ENCODE measurements at regions not wholly inside any gene's neighbourhood (a gene's known extent, or its start where the extent isn't known, plus 50 kb on each side); places are given as distances from the start of the nearest gene placed in this dataset.
"Not testable (repeated sequence)": the region's sequence is repeated elsewhere in the genome, so short reads cannot be mapped to it uniquely, and the experiment has no call there.

DNA sequence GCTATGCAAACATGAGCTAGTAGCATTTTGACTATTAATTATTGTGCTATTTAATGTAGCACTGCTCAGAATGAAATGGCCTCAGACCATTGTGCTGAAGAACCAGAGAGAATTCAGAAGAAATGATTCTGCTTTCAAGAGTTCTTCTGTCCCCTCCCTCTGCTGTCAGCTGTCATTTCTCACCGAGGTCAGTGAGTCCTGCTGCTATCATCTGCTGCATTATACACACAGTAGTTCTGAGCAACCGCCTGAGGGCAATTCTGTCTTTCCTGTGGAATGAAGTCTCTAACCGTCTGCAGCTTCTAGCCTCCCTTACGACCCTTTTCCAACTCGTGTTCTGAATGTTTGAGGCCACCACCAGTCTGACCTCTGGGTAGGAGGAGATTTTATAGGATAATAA, 249.4 kb downstream of the HNRNPD start:
- H3K27me3 Mint-ChIP-seq (ENCODE audit: low read depth in 3 of 3), result peaks cover 0 to 3% (median 2%) of the 10 kb centered on the region in 3 donors
- H3K27ac Mint-ChIP-seq, result no peak overlapping the region
- Histone ChIP-seq H3K4me3 (replicated peaks in 1 of 3; ENCODE audit: low read depth in 2 of 3, low read length in 3 of 3) (no peak overlapping the region), H3K36me3 (replicated peaks in 1 of 2; ENCODE audit: control insufficient read depth in 1 of 2, insufficient read depth in 2 of 2, low read length in 2 of 2) (no peaks in the 10 kb centered on the region), H3K27ac (ENCODE audit: low read depth in 1 of 2, low read length in 2 of 2) (no peak overlapping the region), H4K20me1 (ENCODE audit: insufficient read depth, low read length) (no peaks in the 10 kb centered on the region), H3K9ac (ENCODE audit: insufficient read depth, low read length, poor library complexity, severe bottlenecking) (no peak overlapping the region), H3K4me2 (replicated peaks; ENCODE audit: extremely low read depth, low read length, poor library complexity, severe bottlenecking) (no peak overlapping the region), H3K27me3 (ENCODE audit: control insufficient read depth in 2 of 2, insufficient read depth in 2 of 2, low read length in 2 of 2) (no peaks in the 10 kb centered on the region), H3K9me3 (replicated peaks in 1 of 2; ENCODE audit: control insufficient read depth in 1 of 2, insufficient read depth in 1 of 2, low read length in 2 of 2) (no peaks in the 10 kb centered on the region), H3K79me2 (ENCODE audit: insufficient read depth, low read length) (no peaks in the 10 kb centered on the region), H2AFZ (ENCODE audit: insufficient read depth, low read depth, low read length, poor library complexity, severe bottlenecking) (no peak overlapping the region), H3K4me1 (ENCODE audit: control insufficient read depth in 1 of 2, insufficient read depth in 2 of 2, low read length in 2 of 2) (no peaks in the 10 kb centered on the region)
- DNase-seq, result no peak
- WGBS (ENCODE audit: insufficient coverage), result 100% methylated on average over 2 of the region's 5 CpGs
- H3K36me3 Mint-ChIP-seq, result no peaks in the 10 kb centered on the region
- TF ChIP-seq, protein P1, sequence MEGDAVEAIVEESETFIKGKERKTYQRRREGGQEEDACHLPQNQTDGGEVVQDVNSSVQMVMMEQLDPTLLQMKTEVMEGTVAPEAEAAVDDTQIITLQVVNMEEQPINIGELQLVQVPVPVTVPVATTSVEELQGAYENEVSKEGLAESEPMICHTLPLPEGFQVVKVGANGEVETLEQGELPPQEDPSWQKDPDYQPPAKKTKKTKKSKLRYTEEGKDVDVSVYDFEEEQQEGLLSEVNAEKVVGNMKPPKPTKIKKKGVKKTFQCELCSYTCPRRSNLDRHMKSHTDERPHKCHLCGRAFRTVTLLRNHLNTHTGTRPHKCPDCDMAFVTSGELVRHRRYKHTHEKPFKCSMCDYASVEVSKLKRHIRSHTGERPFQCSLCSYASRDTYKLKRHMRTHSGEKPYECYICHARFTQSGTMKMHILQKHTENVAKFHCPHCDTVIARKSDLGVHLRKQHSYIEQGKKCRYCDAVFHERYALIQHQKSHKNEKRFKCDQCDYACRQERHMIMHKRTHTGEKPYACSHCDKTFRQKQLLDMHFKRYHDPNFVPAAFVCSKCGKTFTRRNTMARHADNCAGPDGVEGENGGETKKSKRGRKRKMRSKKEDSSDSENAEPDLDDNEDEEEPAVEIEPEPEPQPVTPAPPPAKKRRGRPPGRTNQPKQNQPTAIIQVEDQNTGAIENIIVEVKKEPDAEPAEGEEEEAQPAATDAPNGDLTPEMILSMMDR (IDR thresholded peaks at IDR 0.05), result no peak
- intact Hi-C loops (cut with micrococcal nuclease), result no loop called here
- H3K4me1 Mint-ChIP-seq, result no peaks in the 10 kb centered on the region
- no peak overlapping the region for H3K4me3 Mint-ChIP-seq
- peaks cover 0 to 3% (median 0%) of the 10 kb centered on the region in 7 donors for H3K9me3 Mint-ChIP-seq

DNA sequence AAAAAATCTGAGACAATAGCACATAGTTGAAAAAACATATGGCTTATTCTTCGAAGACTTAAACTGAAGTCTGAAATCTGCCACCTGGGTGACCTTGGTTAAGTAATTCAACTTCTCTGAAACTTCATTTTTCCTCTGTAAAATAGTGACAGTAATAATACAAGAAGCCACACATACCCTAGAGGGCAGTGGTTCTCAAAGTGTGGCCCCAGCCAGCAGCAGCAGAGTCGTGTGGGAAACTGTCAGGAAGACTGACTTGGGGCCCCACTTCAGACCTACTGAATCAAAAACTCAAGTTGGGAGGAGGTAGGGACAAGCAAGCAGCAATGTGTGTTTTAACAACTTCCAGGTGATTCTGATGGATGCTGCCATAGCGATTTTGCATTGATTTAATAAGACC, 249.9 kb downstream of the HNRNPD start:
- H2AFZ ChIP-seq (ENCODE audit: insufficient read depth, low read depth, low read length, poor library complexity, severe bottlenecking), result no peak overlapping the region
- no peaks in the 10 kb centered on the region for H3K36me3 Mint-ChIP-seq
- H3K27ac Mint-ChIP-seq, result peak overlapping the region in 1 of 7 donors; percentile 73
- H3K27me3 ChIP-seq (ENCODE audit: control insufficient read depth in 2 of 2, insufficient read depth in 2 of 2, low read length in 2 of 2), result no peaks in the 10 kb centered on the region
- no peaks in the 10 kb centered on the region for H3K36me3 ChIP-seq (replicated peaks in 1 of 2; ENCODE audit: control insufficient read depth in 1 of 2, insufficient read depth in 2 of 2, low read length in 2 of 2)
- no peaks in the 10 kb centered on the region for H4K20me1 ChIP-seq (ENCODE audit: insufficient read depth, low read length)
- no peak overlapping the region for H3K4me3 Mint-ChIP-seq
- intact Hi-C loops (cut with micrococcal nuclease), result no loop called here
- H3K4me1 Mint-ChIP-seq, result no peaks in the 10 kb centered on the region
- no peak overlapping the region for H3K27ac ChIP-seq (ENCODE audit: low read depth in 1 of 2, low read length in 2 of 2)
- no peaks in the 10 kb centered on the region for H3K9me3 ChIP-seq (replicated peaks in 1 of 2; ENCODE audit: control insufficient read depth in 1 of 2, insufficient read depth in 1 of 2, low read length in 2 of 2)
- no peak overlapping the region for H3K4me2 ChIP-seq (replicated peaks; ENCODE audit: extremely low read depth, low read length, poor library complexity, severe bottlenecking)
- H3K4me1 ChIP-seq (ENCODE audit: control insufficient read depth in 1 of 2, insufficient read depth in 2 of 2, low read length in 2 of 2), result no peaks in the 10 kb centered on the region
- TF ChIP-seq, protein P1 (IDR thresholded peaks at IDR 0.05), result no peak
- WGBS (ENCODE audit: insufficient coverage), result no CpG with 5 or more reads among the region's 3 CpGs
- DNase-seq, result no peak
- H3K9ac ChIP-seq (ENCODE audit: insufficient read depth, low read length, poor library complexity, severe bottlenecking), result no peak overlapping the region
- H3K79me2 ChIP-seq (ENCODE audit: insufficient read depth, low read length), result no peaks in the 10 kb centered on the region
- H3K4me3 ChIP-seq (replicated peaks in 1 of 3; ENCODE audit: low read depth in 2 of 3, low read length in 3 of 3), result no peak overlapping the region
- peaks cover 0 to 3% (median 2%) of the 10 kb centered on the region in 3 donors for H3K27me3 Mint-ChIP-seq (ENCODE audit: low read depth in 3 of 3)
- no peaks in the 10 kb centered on the region for H3K9me3 Mint-ChIP-seq

DNA sequence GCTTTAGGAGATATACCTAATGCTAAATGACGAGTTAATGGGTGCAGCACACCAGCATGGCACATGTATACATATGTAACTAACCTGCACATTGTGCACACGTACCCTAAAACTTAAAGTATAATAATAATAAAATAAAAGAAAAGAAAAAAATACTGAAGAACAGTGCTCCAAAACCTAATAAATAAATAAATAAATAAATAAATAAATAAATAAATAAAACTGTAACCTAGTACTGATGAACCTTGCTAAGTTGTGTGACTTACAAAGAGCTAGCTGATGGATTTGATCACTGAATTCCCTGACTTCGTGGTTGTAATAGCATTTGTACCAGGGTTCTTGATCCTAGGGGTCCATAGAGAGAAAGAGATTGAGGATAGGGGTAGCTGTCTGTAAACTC, 258.6 kb downstream of the HNRNPD start:
- H4K20me1 ChIP-seq (ENCODE audit: insufficient read depth, low read length); H3K27ac ChIP-seq (ENCODE audit: low read depth in 1 of 2, low read length in 2 of 2); intact Hi-C loops (cut with micrococcal nuclease); H3K4me1 ChIP-seq (ENCODE audit: control insufficient read depth in 1 of 2, insufficient read depth in 2 of 2, low read length in 2 of 2); H3K4me3 Mint-ChIP-seq; H3K79me2 ChIP-seq (ENCODE audit: insufficient read depth, low read length); H2AFZ ChIP-seq (ENCODE audit: insufficient read depth, low read depth, low read length, poor library complexity, severe bottlenecking); DNase-seq; H3K36me3 Mint-ChIP-seq; H3K9me3 Mint-ChIP-seq; H3K36me3 ChIP-seq (replicated peaks in 1 of 2; ENCODE audit: control insufficient read depth in 1 of 2, insufficient read depth in 2 of 2, low read length in 2 of 2); H3K4me1 Mint-ChIP-seq; H3K9me3 ChIP-seq (replicated peaks in 1 of 2; ENCODE audit: control insufficient read depth in 1 of 2, insufficient read depth in 1 of 2, low read length in 2 of 2); H3K27ac Mint-ChIP-seq; H3K4me2 ChIP-seq (replicated peaks; ENCODE audit: extremely low read depth, low read length, poor library complexity, severe bottlenecking); H3K27me3 Mint-ChIP-seq (ENCODE audit: low read depth in 3 of 3); H3K9ac ChIP-seq (ENCODE audit: insufficient read depth, low read length, poor library complexity, severe bottlenecking); H3K4me3 ChIP-seq (replicated peaks in 1 of 3; ENCODE audit: low read depth in 2 of 3, low read length in 3 of 3); H3K27me3 ChIP-seq (ENCODE audit: control insufficient read depth in 2 of 2, insufficient read depth in 2 of 2, low read length in 2 of 2): not testable (repeated sequence)
- WGBS (ENCODE audit: insufficient coverage), result no CpG with 5 or more reads among the region's 3 CpGs

All from CD14-positive monocyte (primary cell).